Middle frontal gyrus (tissue), 1 donor: ENCODE measurements at regions not wholly inside any gene's neighbourhood (a gene's known extent, or its start where the extent isn't known, plus 50 kb on each side); places are given as distances from the start of the nearest gene placed in this dataset.
"Not testable (repeated sequence)": the region's sequence is repeated elsewhere in the genome, so short reads cannot be mapped to it uniquely, and the experiment has no call there.

Experiments
- DNase-seq: peaks from one replicate; pipeline ENCODE4 v3.0.0-alpha.2; 2015; ENCODE audit warnings: low spot score; ENCODE audit errors: extremely low spot score

DNA sequence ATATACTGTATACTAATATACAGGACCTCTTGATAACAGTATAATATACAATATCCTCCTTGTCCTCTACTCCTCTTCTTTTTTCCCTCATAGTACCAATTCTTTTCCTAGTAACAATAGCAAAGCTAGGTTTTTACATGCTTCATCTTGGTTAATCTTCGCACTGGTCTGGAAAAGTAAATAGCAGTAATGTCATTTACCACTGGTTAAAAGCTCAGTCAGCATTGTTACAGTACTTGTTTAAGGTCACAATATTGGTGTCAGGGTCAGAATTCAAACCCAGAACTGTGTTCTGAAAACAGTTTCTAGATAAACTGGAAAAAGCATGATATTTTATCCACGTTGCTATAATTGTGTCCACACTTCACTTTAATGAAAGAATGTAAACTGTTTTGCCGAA, 692.4 kb upstream of the CDH6 start:
- no peak for DNase-seq

- no peak for DNase-seq
Measured at GRCh38 chr5:30500513-30500912, 693.0 kb upstream of the CDH6 start.

DNA sequence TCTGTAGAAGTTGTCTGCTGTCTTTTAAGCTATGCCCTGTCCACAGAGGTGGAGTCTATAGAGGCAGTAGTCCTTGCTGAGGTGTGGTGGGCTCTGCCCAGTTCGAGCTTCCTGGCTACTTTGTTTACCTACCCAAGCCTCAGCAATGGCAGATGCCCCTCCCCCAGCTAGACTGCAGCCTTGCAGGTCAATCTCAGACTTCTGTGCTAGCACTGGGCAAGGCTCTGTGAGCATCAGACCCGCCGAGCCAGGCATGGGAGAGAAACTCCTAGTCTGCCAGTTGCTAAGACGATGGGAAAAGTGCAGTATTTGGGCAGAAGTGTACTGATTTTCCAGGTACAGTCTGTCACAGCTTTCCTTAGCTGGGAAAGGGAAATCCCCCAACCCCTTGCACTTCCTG, 694.1 kb upstream of the CDH6 start:
- no peak for DNase-seq

DNA sequence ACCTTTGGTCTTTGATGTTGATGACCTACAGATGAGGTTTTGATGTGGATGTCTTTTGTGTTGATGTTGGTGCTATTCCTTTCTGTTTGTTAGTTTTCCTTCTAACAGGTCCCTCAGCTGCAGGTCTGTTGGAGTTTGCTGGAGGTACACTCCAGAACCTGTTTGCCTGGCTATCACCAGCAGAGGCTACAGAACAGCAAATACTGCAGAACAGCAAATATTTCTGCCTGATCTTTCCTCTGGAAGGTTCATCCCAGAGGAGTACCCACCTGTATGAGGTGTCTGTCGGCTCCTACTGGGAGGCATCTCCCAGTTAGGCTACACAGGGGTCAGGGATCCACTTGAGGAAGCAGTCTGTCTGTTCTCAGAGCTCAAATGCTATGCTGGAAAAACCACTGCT, 694.5 kb upstream of the CDH6 start:
- no peak for DNase-seq

GRCh38 chr5:30498509-30498908, 695.0 kb upstream of the CDH6 start:
- not testable (repeated sequence) for DNase-seq

GRCh38 chr5:30494113-30494512, 699.4 kb upstream of the CDH6 start:
- DNase-seq = not testable (repeated sequence)

- no peak for DNase-seq
Measured at GRCh38 chr5:30479104-30479503, 714.4 kb upstream of the CDH6 start.

DNA sequence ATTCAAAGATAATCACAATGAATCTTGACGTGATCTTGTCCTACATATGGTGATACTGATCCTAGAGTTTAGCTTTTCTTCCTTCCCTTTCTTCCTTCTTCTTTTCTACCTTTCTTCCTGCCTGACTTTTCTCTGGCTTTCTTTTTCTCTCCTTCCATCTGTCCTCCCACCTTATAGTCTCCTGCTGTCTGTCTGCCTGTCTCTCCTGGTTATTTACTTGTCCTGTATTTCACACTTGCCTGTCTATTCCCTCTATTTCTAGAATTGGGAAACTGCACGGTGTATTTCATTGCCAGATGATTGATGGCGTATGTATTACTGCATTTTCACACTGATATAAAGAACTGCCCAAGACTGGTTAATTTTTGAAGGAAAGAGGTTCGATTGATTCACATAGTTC, 718.1 kb upstream of the CDH6 start:
- no peak for DNase-seq

DNA sequence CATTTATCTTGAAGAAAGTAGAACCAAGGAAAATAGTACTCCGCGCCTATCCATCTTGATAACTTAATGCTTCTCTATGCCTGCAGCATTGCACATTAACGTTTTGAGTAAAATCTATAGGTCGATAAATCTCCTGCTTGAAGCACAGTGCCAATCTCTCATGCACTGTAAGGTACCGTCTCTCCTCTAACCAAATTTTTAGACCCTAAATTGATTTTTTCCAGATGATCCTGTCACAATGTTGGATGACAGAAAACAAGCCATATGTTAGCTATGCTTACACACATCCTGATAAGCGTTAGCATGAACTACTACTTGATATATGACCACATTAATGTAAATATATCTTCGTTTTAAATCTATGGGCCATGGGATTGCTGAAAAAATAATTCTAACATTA, 723.8 kb upstream of the CDH6 start:
- DNase-seq = no peak

- no peak for DNase-seq
Measured at GRCh38 chr5:30458681-30459080, 734.8 kb upstream of the CDH6 start.

DNA sequence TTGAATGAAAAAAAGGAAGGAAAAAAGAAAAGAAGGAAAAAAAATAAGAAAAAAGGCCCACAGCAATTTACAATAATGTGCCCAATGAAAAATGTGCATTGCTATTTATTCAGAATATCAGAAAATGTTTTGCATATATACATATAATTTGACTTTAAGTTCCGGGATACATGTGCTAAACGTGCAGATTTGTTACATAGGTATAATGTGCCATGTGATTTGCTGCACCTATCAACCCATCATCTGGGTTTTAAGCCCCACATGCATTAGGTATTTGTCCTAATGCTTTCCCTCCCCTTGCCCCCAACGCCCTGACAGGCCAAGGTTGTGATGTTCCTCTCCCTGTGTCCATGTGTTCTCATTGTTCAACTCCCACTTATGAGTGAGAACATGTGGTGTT, 738.0 kb upstream of the CDH6 start:
- not testable (repeated sequence) for DNase-seq

DNA sequence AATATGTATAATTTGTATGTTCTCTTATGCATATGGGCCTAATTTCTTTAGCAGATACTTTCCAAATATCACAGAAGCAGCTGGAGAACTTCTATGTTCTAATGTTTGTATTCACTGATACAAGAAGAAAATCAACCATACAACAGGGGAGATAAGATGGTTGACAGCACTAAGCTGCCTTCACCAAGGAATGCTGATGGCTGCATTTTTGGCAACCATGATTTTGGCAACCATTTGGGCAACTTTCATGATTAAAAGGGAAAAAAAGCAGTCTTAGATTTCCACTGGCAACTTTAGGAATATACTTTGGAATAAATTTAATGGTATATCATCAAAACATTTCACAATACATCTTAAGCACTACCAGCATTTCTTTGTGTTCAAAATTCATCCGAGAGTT, 740.3 kb upstream of the CDH6 start:
- DNase-seq = no peak

- no peak for DNase-seq
Measured at GRCh38 chr5:30450153-30450552, 743.3 kb upstream of the CDH6 start.

DNA sequence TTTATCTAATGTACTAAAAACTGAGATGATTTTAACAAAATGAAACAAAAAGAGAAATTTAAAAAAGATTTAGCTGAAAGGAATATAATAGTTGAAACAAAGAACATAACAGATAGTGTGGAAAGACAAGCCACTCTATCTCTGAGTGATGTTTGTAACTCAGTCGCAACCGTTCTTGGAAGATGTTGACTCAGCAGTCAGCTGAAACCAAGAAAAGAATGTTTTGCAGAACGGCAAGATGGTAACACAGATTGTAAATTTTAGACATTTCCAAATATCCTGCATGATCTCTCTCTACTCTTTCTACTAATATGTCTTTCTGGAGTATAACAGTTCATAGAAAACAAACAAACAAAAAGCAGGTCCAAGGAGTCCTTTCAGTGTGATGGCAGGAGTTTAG, 746.1 kb upstream of the CDH6 start:
- no peak for DNase-seq

DNA sequence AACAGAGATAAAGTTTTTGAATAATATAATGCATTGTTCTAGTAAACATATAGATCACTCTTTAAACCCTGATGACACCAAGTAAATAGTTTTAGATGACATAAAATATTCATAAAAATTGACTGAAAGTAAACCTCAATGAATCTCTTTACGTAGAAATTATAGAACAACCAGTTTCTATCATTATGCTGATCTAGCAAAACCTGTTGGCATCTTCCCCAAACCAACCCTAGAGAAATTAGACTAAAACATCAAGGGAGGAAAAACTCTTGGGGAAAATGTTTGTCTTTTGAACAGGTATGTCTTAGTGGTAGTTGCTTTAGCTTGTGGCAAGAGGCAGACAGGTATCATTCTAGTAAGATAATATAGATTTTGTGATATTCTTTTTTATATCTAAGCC, 747.0 kb upstream of the CDH6 start:
- no peak for DNase-seq

DNA sequence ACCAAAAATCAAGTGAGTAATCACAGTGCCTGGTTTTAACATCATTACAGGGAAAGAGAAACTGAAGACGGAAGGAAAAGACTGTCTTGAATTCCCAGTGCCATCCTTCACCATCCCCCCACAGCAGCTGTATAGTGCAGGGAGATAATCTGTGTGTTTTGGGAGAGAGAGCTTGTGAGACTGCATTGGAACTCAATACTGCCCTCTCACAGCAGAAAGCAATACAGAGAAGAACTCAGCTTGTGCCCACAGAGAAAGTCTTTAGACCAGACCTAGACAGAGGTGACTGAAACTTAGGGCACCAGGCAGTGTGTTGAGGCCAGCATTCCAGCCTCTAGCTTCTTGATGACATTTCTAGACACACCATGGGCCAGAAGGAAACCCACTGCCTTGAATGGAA, 754.7 kb upstream of the CDH6 start:
- no peak for DNase-seq

GRCh38 chr5:30436691-30437090, 756.8 kb upstream of the CDH6 start:
- DNase-seq = no peak

DNA sequence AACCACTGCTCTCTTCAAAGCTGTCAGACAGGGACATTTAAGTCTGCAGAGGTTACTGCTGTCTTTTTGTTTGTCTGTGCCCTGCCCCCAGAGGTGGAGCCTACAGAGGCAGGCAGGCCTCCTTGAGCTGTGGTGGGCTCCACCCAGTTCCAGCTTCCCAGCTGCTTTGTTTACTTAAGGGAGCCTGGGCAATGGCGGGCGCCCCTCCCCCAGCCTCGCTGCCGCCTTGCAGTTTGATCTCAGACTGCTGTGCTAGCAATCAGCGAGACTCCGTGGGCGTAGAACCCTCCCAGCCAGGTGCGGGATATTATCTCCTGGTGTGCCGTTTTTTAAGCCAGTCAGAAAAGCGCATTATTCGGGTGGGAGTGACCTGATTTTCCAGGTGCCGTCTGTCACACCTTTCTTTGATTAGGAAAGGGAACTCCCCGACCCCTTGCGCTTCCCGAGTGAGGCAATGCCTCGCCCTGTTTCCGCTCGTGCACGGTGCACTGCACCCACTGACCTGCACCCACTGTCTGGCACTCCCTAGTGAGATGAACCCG, 764.5 kb upstream of the CDH6 start:
- DNase-seq = not testable (repeated sequence)

DNA sequence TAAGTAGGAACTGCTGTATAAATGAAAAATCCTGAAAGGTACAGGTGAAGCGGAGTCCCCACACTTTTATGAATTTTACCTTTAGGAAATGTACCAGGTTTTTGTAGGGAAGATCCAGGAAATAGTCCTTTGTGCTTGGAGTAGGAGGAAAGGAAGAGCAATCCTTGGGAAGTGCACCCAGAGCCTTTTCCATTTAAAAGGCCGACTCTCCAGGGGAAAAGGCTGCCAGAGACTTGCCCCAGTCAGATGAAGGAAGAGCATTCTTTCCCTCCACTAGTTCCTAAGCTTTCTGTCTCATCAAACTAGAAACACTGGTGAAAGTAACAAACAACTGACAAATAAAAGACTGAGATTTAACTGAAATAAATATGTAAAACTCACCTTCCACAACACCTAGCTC, 779.4 kb upstream of the CDH6 start:
- DNase-seq = no peak

DNA sequence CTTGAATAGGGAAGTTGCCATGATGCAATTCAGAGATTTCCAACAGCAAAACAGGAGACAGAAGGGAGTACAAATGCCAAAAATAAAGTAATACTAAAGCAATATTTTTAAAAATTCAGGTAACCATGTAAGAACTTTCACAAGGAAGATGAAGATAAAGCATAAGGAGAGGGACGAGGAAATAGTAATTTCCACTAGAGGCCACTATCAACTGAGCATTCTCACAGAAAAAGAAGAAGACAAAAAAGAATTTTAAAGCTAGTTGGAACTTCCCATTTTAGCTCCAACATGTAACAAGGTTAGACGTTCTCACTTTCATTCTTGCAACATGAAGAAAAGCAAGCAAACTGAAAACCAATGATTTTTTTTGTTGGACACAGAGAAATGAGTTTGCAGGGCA, 779.9 kb upstream of the CDH6 start:
- no peak for DNase-seq

DNA sequence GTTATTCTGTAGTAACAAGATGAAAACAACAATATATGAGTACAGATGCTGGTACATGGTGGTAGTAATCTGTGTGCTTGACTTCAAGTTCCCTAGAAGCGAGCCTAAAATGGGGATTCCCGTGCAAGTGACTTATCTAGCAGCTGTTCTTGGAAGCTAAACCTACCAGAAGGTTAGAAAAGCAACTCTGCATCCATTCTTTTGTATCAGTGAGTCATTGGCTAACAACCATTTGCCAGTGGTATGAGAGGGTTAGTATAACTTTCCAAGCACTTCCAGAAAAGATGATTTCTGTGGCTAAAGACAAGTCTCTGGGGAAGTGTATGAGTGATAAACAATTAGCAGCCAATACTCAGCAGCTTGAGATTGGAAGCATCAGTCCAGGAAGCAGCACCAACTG, 787.7 kb upstream of the CDH6 start:
- DNase-seq = no peak

- peak; percentile 18 for DNase-seq
Measured at GRCh38 chr5:30401479-30402058, 791.9 kb upstream of the CDH6 start.

GRCh38 chr5:30398423-30398822, 795.1 kb upstream of the CDH6 start:
- DNase-seq = no peak

DNA sequence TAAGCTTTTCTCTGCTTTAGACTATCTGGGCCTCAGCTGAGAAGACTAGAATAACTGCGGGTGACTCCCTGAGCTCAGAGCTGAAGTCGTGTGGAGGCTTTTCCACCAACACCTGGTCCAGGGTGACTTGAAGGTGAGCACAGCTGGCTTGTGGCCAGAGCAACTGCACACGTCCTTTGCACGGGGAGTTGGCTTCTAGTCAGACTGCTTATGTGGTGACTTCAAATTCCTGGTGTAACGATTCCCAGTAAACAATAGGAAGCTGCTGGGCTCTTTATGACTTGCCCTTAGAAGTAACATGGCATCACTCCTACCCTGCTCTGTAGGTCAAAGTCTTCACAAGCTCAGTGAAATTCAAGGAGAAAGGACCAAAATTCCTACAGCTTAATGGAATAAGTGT, 800.6 kb upstream of the CDH6 start:
- DNase-seq = no peak
